HG02840 (cell line): ENCODE measurements at regions not wholly inside any gene's neighbourhood (a gene's known extent, or its start where the extent isn't known, plus 50 kb on each side); places are given as distances from the start of the nearest gene placed in this dataset.
"Not testable (repeated sequence)": the region's sequence is repeated elsewhere in the genome, so short reads cannot be mapped to it uniquely, and the experiment has no call there.

ENCODE experiments used
- ATAC-seq: cut with Tn5 transposase; IDR thresholded peaks from one replicate; pipeline ENCODE4 v1.9.1; 2021; ENCODE audit warnings: mild to moderate bottlenecking, moderate library complexity, moderate number of reproducible peaks; ENCODE audit not compliant: unreplicated experiment, low FRiP score

GRCh38 chr10:53236941-53237340 lies 464.4 kb upstream of the MBL2 start:
- ATAC-seq = no peak

GRCh38 chr10:53233749-53234148 lies 461.2 kb upstream of the MBL2 start:
- ATAC-seq = no peak

GRCh38 chr10:53230651-53231050 lies 458.1 kb upstream of the MBL2 start:
- ATAC-seq = no peak

GRCh38 chr10:53223851-53224250 lies 451.3 kb upstream of the MBL2 start:
- ATAC-seq = no peak

GRCh38 chr10:53222806-53223205 lies 450.2 kb upstream of the MBL2 start:
- ATAC-seq = no peak

GRCh38 chr10:53209944-53210611 lies 437.5 kb upstream of the MBL2 start:
- no peak for ATAC-seq

- ATAC-seq = no peak
These were observed 411.1 kb upstream of the MBL2 start for GRCh38 chr10:53183733-53184132.

- no peak for ATAC-seq
These were observed 404.9 kb upstream of the MBL2 start for GRCh38 chr10:53177468-53177867.

GRCh38 chr10:53166325-53166724 lies 393.7 kb upstream of the MBL2 start:
- no peak for ATAC-seq

- ATAC-seq = no peak
These were observed 390.3 kb upstream of the MBL2 start for GRCh38 chr10:53162856-53163255.

GRCh38 chr10:53161231-53161630 lies 388.6 kb upstream of the MBL2 start:
- ATAC-seq = no peak

GRCh38 chr10:53155674-53156073 lies 383.1 kb upstream of the MBL2 start:
- not testable (repeated sequence) for ATAC-seq

- ATAC-seq = no peak
These were observed 381.2 kb upstream of the MBL2 start for GRCh38 chr10:53153831-53154230.

- no peak for ATAC-seq
These were observed 367.9 kb upstream of the MBL2 start for GRCh38 chr10:53140506-53140905.

- ATAC-seq = no peak
These were observed 363.3 kb upstream of the MBL2 start for GRCh38 chr10:53135897-53136253.

GRCh38 chr10:53135213-53135896 lies 362.8 kb upstream of the MBL2 start:
- peak; percentile 88 for ATAC-seq

GRCh38 chr10:53134050-53134449 lies 361.5 kb upstream of the MBL2 start:
- ATAC-seq = no peak

GRCh38 chr10:53130337-53130736 lies 357.8 kb upstream of the MBL2 start:
- ATAC-seq = no peak

- no peak for ATAC-seq
These were observed 355.1 kb upstream of the MBL2 start for GRCh38 chr10:53127686-53128085.

GRCh38 chr10:53123311-53123710 lies 350.7 kb upstream of the MBL2 start:
- ATAC-seq = no peak

GRCh38 chr10:53122281-53122680 lies 349.7 kb upstream of the MBL2 start:
- peak; percentile 69 for ATAC-seq

- ATAC-seq = no peak
These were observed 343.1 kb upstream of the MBL2 start for GRCh38 chr10:53115660-53116059.
